Kidney epithelial cell (primary cell): ENCODE measurements at regions not wholly inside any gene's neighbourhood (a gene's known extent, or its start where the extent isn't known, plus 50 kb on each side); places are given as distances from the start of the nearest gene placed in this dataset.
"Not testable (repeated sequence)": the region's sequence is repeated elsewhere in the genome, so short reads cannot be mapped to it uniquely, and the experiment has no call there.

Source experiments
- DNase-seq: peaks from one replicate; pipeline ENCODE4 v3.0.0-alpha.2; 2010; ENCODE audit warnings: low read depth
- H3K27me3 ChIP-seq: 2 replicates; pipeline ENCODE4 v1.6.0; 2011; ENCODE audit warnings: low read length; ENCODE audit not compliant: control insufficient read depth, insufficient read depth
- H3K36me3 ChIP-seq: 2 replicates; pipeline ENCODE4 v1.5.1; 2011; ENCODE audit warnings: low read length; ENCODE audit not compliant: control insufficient read depth, insufficient read depth
- H3K4me3 ChIP-seq: 2 replicates; pipeline ENCODE4 v1.5.1; 2011; ENCODE audit warnings: low read depth, mild to moderate bottlenecking, control low read depth, low read length
- CTCF ChIP-seq: IDR thresholded peaks from 2 replicates; pipeline ENCODE4 v1.5.1; 2011; ENCODE audit warnings: mild to moderate bottlenecking, moderate library complexity, low read length, control low read depth, inconsistent platforms; ENCODE audit not compliant: insufficient read depth, poor library complexity, severe bottlenecking

- no peak overlapping the region for H3K4me3 ChIP-seq
- H3K27me3 ChIP-seq, result no peaks in the 10 kb centered on the region
- no peak for TF ChIP-seq CTCF
- no peak for DNase-seq
- H3K36me3 ChIP-seq, result no peaks in the 10 kb centered on the region
These were observed 95.9 kb upstream of the AKAP13 start for GRCh38 chr15:85284497-85284896.

GRCh38 chr15:85289677-85290365 is 90.6 kb upstream of the AKAP13 start:
- DNase-seq, result no peak
- TF ChIP-seq CTCF, result peak; percentile 60
- Histone ChIP-seq H3K27me3 (no peaks in the 10 kb centered on the region), H3K36me3 (no peaks in the 10 kb centered on the region), H3K4me3 (no peak overlapping the region)

- DNase-seq, H3K36me3 ChIP-seq, H3K4me3 ChIP-seq, H3K27me3 ChIP-seq: not testable (repeated sequence)
These were observed 87.8 kb upstream of the AKAP13 start for GRCh38 chr15:85292583-85292982.

- DNase-seq, result no peak
- no peaks in the 10 kb centered on the region for H3K27me3 ChIP-seq
- TF ChIP-seq CTCF, result peak; percentile 74
- H3K4me3 ChIP-seq, result no peak overlapping the region
- H3K36me3 ChIP-seq, result no peaks in the 10 kb centered on the region
These were observed 83.6 kb upstream of the AKAP13 start for GRCh38 chr15:85296615-85297402.

- no peaks in the 10 kb centered on the region for H3K27me3 ChIP-seq
- no peak overlapping the region for H3K4me3 ChIP-seq
- no peak for TF ChIP-seq CTCF
- H3K36me3 ChIP-seq, result no peaks in the 10 kb centered on the region
- no peak for DNase-seq
These were observed 82.9 kb upstream of the AKAP13 start for GRCh38 chr15:85297537-85297936.

DNA sequence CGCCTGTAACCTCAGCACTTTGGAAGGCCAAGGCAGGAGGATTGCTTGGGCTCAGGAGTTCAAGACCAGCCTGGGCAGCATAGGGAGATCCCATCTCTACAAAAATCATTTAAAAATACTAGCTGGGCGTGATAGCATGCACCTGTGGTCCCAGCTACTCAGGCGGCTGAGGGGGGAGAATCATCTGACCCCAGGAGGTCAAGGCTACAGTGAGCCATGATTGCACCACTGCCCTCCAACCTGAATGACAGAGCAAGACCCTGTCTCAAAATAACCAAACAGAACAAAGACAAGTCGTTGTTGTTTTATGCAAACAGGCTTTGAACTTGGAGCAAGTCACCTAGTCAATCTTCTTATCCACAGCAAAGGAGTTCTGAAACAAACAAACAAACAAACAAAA is 82.0 kb upstream of the AKAP13 start:
- DNase-seq, result no peak
- Histone ChIP-seq H3K27me3 (no peaks in the 10 kb centered on the region), H3K4me3 (no peak overlapping the region), H3K36me3 (no peaks in the 10 kb centered on the region)
- no peak for TF ChIP-seq CTCF
